AG09309 (cell line): ENCODE measurements at regions not wholly inside any gene's neighbourhood (a gene's known extent, or its start where the extent isn't known, plus 50 kb on each side); places are given as distances from the start of the nearest gene placed in this dataset.

Experiments used
- DNase-seq: peaks from one replicate; pipeline ENCODE4 v3.0.0-alpha.2; 2010; ENCODE audit warnings: low read depth
- H3K4me3 ChIP-seq: 2 replicates; pipeline ENCODE4 v1.5.1; 2011; ENCODE audit warnings: mild to moderate bottlenecking, low read depth, low read length, moderate library complexity; ENCODE audit not compliant: control insufficient read depth
- TF ChIP-seq, protein P1 (sequence below): IDR thresholded peaks from 2 replicates; pipeline ENCODE4 v1.5.1; 2011; ENCODE audit warnings: mild to moderate bottlenecking, low read depth, low read length, inconsistent platforms; ENCODE audit not compliant: insufficient read depth, control insufficient read depth; ENCODE audit errors: missing control alignments

DNA sequence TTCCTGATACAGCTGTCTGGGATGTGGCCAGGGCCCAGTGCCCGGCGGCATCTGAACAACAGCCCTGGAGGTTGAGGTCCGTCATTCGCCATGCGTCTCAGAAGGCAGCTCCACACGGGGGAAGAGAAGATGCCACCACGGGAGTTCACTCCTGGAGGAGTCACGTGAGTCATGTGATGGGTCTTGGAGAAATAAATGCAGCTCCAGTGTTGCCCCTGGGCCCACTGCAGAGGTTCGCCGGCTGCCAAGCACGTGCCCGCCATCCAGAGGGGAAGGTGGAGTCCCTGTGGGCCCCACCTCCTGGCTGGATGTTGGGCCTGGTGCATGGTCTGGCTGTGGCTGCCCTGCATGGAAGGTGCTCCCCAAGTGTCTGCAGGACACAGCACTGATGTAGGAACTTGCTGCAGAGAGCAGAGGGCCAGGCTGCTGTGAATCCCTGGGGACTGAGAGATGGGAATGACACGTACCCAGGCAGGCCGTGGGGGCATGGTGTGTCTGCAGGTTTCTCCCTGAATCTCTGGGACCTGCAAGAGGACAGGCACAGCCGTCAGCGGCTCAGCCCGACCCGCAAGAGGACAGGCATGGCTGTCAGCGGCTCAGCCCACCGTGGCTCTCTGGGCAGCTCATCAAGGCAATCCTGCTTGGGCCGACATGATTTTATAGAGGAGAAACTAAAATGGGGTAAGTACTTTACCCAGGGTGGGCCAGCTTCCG lies 418.3 kb upstream of the IRX4 start:
- H3K4me3 ChIP-seq: no peak overlapping the region
- TF ChIP-seq, protein P1, sequence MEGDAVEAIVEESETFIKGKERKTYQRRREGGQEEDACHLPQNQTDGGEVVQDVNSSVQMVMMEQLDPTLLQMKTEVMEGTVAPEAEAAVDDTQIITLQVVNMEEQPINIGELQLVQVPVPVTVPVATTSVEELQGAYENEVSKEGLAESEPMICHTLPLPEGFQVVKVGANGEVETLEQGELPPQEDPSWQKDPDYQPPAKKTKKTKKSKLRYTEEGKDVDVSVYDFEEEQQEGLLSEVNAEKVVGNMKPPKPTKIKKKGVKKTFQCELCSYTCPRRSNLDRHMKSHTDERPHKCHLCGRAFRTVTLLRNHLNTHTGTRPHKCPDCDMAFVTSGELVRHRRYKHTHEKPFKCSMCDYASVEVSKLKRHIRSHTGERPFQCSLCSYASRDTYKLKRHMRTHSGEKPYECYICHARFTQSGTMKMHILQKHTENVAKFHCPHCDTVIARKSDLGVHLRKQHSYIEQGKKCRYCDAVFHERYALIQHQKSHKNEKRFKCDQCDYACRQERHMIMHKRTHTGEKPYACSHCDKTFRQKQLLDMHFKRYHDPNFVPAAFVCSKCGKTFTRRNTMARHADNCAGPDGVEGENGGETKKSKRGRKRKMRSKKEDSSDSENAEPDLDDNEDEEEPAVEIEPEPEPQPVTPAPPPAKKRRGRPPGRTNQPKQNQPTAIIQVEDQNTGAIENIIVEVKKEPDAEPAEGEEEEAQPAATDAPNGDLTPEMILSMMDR: no peak
- no peak for DNase-seq

DNA sequence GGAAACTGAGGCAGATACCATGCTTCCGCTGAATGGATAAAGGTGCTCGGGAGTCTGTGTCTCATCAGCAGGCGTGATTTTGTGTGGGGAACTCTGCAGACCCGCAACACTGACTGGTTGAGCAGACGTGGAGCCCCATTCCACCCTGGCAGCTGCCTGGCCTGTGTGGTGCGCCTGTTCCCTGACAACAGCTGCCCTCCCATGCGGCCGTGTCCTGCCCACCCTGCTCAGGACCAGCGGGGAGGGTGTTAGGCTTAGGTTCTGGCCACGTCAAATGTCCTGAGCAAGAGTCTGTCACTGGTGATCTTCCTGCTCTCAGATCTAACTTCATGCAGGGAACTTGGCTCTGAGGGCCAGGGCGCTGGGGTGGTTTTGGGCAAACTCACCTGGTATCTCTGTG lies 417.7 kb upstream of the IRX4 start:
- TF ChIP-seq, protein P1: no peak
- no peak for DNase-seq
- no peak overlapping the region for H3K4me3 ChIP-seq

DNA sequence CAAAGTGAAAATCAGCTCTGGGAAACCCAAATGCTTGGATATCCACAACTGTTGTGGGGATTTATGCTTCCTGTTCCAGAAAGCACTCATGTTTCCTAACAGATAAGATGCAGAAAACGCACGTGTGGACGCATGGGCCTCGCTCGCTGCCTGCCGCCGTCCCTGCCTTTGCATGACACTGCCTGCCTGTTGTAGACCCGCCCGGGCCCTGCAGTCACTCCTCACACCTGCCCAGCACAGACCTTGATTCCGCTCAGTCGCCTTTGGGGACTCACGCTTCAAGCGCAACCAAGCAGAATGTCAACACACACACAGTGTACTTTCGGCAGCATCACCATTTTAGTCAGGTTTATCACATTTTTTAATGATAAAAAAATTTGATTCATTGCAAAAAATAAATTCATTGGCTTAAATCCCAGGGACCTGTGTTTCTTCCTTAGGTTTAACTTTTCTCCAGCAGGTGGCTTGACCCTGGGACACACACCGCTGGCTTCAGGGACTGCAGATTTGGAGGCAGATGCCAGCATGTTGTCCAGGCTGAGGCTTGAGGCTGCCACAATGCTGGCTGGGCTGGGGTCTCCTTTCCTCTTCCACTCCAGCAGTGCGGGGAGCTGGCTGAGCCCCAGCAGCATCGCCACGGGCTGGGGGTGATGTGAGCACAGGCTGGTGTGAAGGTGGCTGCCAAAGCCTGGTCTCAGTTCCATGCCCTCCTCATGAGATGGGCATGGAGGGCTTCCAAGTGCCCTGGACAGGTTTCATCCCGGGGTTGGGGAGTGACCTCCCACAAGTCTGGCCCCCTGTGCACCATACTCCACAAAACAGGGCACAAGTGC lies 416.9 kb upstream of the IRX4 start:
- no peak overlapping the region for H3K4me3 ChIP-seq
- DNase-seq: no peak
- TF ChIP-seq, protein P1: no peak

DNA sequence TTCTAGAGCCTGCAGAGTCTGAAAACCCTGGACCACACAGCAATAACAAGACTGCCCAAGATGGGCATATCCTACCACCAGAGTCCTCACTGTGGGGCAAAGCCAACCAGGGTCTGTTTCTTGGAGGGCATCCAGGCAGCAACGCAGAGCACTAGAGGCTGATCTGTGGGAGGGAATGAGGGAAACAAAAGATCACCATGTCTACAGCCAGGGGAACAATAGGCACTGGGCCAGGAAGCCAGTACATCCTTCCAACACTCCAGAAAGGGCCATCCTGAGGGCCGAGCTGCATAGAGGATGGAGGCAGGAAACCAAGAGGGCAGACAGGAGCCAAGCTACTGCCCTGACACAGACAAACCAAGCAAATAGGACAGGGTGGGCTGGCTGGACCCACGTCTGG lies 416.1 kb upstream of the IRX4 start:
- TF ChIP-seq, protein P1: no peak
- no peak overlapping the region for H3K4me3 ChIP-seq
- DNase-seq: no peak

DNA sequence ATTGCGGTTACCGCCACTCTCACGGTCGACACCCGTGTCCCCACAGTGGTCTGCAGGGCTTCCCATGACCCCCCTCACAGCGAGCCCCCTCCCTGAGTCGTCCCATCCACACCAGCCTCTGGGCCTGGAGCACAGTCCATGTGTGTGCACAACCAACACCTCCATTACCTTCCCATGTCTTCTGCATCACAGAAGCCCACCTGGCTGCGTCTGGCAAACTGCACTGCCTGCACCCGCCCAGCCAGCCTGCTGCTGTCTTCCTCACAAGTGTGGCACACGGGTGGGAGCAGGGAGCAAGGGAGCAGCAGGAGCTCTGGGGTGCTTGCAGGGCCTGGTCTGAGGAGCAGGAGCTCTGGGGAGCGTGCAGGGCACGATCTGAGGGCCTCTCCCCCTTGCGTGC lies 415.3 kb upstream of the IRX4 start:
- no peak for DNase-seq
- TF ChIP-seq, protein P1: no peak
- no peak overlapping the region for H3K4me3 ChIP-seq

DNA sequence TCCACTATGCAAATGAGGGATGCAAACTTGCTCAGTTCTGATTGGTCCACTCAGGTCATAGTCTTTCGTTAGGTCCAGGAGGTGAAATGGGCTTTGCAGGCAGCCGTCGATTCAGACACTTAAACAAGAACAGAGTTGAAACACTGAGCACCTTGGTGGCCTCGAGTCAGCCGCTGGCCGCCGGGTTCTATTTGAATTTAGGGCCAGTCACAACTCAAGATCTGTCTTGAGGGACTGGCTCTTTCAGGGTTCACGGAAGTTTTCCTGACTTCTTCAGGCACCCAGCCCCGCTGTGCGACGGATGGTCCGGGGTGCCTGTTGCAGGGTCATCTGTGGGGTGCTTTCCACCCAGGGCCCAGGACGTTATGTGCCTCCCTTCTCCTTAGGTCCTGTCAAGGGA lies 412.8 kb upstream of the IRX4 start:
- H3K4me3 ChIP-seq: no peak overlapping the region

More for the DNA sequence above, 412.8 kb upstream of the IRX4 start:
- TF ChIP-seq, protein P1: no peak
- DNase-seq: no peak
